ENCODE measurements at regions not wholly inside any gene's neighbourhood (a gene's known extent, or its start where the extent isn't known, plus 50 kb on each side); places are given as distances from the start of the nearest gene placed in this dataset.

DNA sequence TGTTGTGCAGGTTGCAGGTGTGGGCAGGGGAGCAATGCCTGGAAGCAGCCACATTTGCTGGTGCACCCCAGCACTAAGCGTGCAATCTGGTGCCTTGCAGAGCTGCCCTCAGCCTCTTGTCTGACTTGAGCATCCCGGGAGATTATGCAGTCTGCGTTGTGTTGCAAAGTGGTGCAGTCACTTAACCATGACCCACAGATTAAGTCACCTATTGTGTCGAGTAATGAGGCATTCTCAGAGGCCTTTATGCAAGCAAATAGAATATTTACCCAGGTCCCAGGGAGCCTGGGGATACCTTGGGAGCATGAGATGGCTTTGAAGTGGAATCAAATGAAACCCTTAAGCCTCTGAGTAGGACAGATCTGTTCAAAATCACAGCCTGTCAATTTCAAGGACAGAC is 529.0 kb downstream of the TYW1 start:
- Histone ChIP-seq H3K27me3 (no peaks in the 10 kb centered on the region), H3K4me3 (ENCODE audit: low read depth, low read length) (no peak overlapping the region), H3K36me3 (no peaks in the 10 kb centered on the region), H3K4me1 (no peaks in the 10 kb centered on the region), H3K9me3 (no peaks in the 10 kb centered on the region; the same call in 1 of the 2 replicates)
- DNase-seq: no peak
- TF ChIP-seq, protein P1, sequence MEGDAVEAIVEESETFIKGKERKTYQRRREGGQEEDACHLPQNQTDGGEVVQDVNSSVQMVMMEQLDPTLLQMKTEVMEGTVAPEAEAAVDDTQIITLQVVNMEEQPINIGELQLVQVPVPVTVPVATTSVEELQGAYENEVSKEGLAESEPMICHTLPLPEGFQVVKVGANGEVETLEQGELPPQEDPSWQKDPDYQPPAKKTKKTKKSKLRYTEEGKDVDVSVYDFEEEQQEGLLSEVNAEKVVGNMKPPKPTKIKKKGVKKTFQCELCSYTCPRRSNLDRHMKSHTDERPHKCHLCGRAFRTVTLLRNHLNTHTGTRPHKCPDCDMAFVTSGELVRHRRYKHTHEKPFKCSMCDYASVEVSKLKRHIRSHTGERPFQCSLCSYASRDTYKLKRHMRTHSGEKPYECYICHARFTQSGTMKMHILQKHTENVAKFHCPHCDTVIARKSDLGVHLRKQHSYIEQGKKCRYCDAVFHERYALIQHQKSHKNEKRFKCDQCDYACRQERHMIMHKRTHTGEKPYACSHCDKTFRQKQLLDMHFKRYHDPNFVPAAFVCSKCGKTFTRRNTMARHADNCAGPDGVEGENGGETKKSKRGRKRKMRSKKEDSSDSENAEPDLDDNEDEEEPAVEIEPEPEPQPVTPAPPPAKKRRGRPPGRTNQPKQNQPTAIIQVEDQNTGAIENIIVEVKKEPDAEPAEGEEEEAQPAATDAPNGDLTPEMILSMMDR (IDR thresholded peaks at IDR 0.05; ENCODE audit: low read depth, low read length): no peak

DNA sequence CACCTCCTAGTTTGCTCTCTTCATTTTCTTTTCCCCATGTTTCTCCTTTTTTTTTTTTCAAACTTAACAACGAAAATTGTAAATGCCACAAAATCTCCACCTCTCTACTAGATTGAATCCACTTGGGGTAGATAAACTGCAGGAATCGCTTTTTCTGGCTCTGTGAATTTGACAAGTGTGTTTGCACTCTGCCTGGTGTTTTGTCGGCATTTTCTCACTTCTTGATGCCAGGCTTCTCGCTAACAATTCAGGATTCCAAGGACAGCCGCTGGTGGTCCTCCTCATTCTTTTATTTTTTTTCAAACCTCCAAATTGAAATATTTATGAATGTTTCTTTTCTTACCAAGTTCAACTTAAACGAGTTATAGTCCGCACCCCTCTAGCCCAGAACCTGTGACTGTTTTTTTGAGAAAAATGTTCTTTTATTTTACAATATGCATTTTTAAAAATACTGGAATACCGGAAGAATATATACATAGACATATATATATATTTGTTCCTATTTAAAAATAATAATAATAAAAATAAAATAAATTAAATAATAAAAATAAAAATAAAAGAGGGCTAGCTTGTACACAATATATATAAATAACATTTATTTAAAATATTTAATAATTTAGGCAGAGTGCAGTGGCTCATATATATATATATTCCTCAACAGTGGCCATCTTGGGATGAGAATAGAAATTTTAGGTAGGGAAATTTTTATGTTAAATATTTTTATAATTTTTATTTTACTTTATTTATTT is 538.8 kb downstream of the TYW1 start:
- no peak overlapping the region for H3K4me3 ChIP-seq (ENCODE audit: low read depth, low read length)
- H3K4me1 ChIP-seq: no peaks in the 10 kb centered on the region
- H3K36me3 ChIP-seq: no peaks in the 10 kb centered on the region
- H3K9me3 ChIP-seq: no peaks in the 10 kb centered on the region; the same call in 1 of the 2 replicates
- DNase-seq: no peak
- H3K27me3 ChIP-seq: no peaks in the 10 kb centered on the region
- TF ChIP-seq, protein P1 (IDR thresholded peaks at IDR 0.05; ENCODE audit: low read depth, low read length): no peak

DNA sequence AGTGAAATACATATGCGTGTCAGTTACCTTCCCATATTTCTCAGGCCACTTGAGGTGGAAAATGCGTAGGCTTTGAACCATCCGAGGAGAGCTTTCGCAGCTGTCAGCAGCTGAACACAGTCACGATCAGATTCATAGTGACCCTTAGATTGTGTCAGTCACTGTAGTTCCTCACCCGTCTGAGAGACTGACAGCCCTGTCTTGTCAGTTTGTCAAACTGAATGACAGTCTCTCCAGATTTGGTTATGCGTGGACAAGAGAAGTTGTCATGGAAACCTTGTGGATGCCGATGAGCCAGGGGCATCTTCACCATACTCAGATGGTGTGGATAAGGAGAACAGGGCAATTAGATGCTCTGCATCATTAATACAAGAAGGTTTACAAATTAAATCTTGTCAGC is 546.3 kb downstream of the TYW1 start:
- DNase-seq: no peak
- Histone ChIP-seq H3K4me3 (ENCODE audit: low read depth, low read length) (no peak overlapping the region), H3K27me3 (no peaks in the 10 kb centered on the region), H3K9me3 (no peaks in the 10 kb centered on the region), H3K36me3 (no peaks in the 10 kb centered on the region), H3K4me1 (peaks cover 3% of the 10 kb centered on the region)
- TF ChIP-seq, protein P1 (IDR thresholded peaks at IDR 0.05; ENCODE audit: low read depth, low read length): no peak

DNA sequence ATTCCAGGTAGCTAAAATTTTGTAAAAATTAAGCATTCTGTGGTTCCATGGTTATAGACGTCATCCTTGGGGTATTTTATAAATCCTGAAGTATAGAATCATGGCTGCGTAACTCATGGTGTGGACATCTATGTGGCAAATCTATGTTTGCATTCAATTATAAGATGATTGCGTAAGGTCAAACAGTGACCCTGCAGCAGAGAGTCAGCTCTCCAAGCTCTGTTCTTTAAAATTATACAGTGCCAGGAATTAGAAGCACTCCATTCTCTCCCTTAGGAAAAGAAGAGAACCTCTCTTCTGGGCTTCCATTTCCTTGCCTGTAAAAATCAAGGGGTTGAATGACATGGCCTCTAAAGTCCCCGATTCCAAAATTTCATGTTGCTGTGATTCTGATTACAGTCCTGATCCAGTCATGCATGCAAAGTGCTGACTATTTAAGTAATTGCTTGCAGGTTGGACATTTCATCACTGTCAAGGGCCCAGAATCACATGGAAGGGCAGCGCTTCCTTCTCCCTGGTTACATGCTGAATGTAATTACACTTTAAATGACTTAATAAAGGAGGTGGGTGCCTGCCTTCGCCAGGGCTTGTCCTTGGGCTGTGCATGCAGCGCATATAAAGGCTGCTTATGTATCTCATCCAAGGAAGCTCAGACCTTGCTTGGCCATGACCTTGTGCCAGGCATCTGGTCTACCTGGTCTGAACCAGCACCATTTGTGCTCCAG is 550.7 kb downstream of the TYW1 start:
- no peaks in the 10 kb centered on the region for H3K9me3 ChIP-seq
- H3K36me3 ChIP-seq: no peaks in the 10 kb centered on the region
- no peak overlapping the region for H3K4me3 ChIP-seq (ENCODE audit: low read depth, low read length)
- no peaks in the 10 kb centered on the region for H3K27me3 ChIP-seq
- DNase-seq: peak; percentile 43
- H3K4me1 ChIP-seq: peaks cover 6% of the 10 kb centered on the region
- TF ChIP-seq, protein P1 (IDR thresholded peaks at IDR 0.05; ENCODE audit: low read depth, low read length): no peak

DNA sequence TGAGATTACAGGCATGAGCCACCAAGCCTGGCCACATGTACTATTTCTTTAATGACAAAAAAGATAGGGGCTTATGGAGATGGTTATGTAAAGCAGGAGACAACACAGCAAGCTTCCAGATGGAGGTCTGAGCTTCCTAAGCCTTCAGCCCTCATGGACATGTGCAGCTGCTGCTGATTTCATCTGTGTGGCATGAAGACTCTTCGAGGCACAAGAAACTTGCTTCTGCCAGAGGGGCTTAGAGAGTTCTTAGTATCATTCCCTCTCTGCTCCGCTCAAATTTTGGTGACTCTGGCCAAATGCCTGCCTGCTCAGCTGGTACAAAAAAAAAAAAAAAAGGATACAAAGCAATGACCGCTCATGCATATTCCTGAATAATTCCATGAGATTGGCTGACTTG is 552.5 kb downstream of the TYW1 start:
- H3K9me3 ChIP-seq: no peaks in the 10 kb centered on the region
- no peak overlapping the region for H3K4me3 ChIP-seq (ENCODE audit: low read depth, low read length)
- peaks cover 6% of the 10 kb centered on the region for H3K4me1 ChIP-seq
- no peaks in the 10 kb centered on the region for H3K36me3 ChIP-seq
- no peaks in the 10 kb centered on the region for H3K27me3 ChIP-seq
- DNase-seq: no peak
- TF ChIP-seq, protein P1 (IDR thresholded peaks at IDR 0.05; ENCODE audit: low read depth, low read length): no peak
